ENCODE measurements at regions not wholly inside any gene's neighbourhood (a gene's known extent, or its start where the extent isn't known, plus 50 kb on each side); places are given as distances from the start of the nearest gene placed in this dataset.

GRCh38 chr4:24003496-24003895, 113.6 kb upstream of the PPARGC1A start:
- H3K4me3 ChIP-seq (ENCODE audit: low read length in 2 of 2), result no peak overlapping the region
- no peaks in the 10 kb centered on the region for H3K27me3 ChIP-seq (ENCODE audit: insufficient read depth, low read length)
- H3K9me3 ChIP-seq (ENCODE audit: control insufficient read depth in 1 of 2, low read length in 2 of 2), result no peaks in the 10 kb centered on the region
- ChIA-PET CTCF (ENCODE audit: partially characterized antibody) (no interaction called here), POLR2A (ENCODE audit: partially characterized antibody) (no interaction called here)
- no peaks in the 10 kb centered on the region for H3K36me3 Mint-ChIP-seq
- H3K27ac Mint-ChIP-seq, result no peak overlapping the region
- peaks cover 0 to 9% (median 1%) of the 10 kb centered on the region in 8 donors for H3K9me3 Mint-ChIP-seq
- DNase-seq, result no peak
- H3K4me1 ChIP-seq (ENCODE audit: insufficient read depth, low read length), result no peaks in the 10 kb centered on the region
- H3K4me3 Mint-ChIP-seq, result no peak overlapping the region
- no peaks in the 10 kb centered on the region for H3K4me1 Mint-ChIP-seq
- H3K27ac ChIP-seq (ENCODE audit: low read depth, low read length), result no peak overlapping the region
- intact Hi-C loops (cut with micrococcal nuclease), result no loop called here
- H3K36me3 ChIP-seq (ENCODE audit: insufficient read depth, low read length), result no peaks in the 10 kb centered on the region
- H3K27me3 Mint-ChIP-seq, result no peaks in the 10 kb centered on the region

GRCh38 chr4:24002330-24002966, 112.6 kb upstream of the PPARGC1A start:
- intact Hi-C loops (cut with micrococcal nuclease), result no loop called here
- Mint-ChIP-seq H3K4me1 (no peaks in the 10 kb centered on the region), H3K36me3 (no peaks in the 10 kb centered on the region), H3K27ac (no peak overlapping the region), H3K9me3 (peaks cover 0 to 9% (median 1%) of the 10 kb centered on the region in 8 donors), H3K27me3 (no peaks in the 10 kb centered on the region), H3K4me3 (no peak overlapping the region)
- no peak overlapping the region for H3K4me3 ChIP-seq (ENCODE audit: low read length in 2 of 2)
- H3K36me3 ChIP-seq (ENCODE audit: insufficient read depth, low read length), result no peaks in the 10 kb centered on the region
- no peaks in the 10 kb centered on the region for H3K9me3 ChIP-seq (ENCODE audit: control insufficient read depth in 1 of 2, low read length in 2 of 2)
- ChIA-PET CTCF (ENCODE audit: partially characterized antibody) (no interaction called here), POLR2A (ENCODE audit: partially characterized antibody) (no interaction called here)
- no peaks in the 10 kb centered on the region for H3K27me3 ChIP-seq (ENCODE audit: insufficient read depth, low read length)
- no peaks in the 10 kb centered on the region for H3K4me1 ChIP-seq (ENCODE audit: insufficient read depth, low read length)
- H3K27ac ChIP-seq (ENCODE audit: low read depth, low read length), result no peak overlapping the region
- no peak for DNase-seq

GRCh38 chr4:24001486-24002329, 111.9 kb upstream of the PPARGC1A start:
- Mint-ChIP-seq H3K27me3 (no peaks in the 10 kb centered on the region), H3K9me3 (peaks cover 0 to 9% (median 1%) of the 10 kb centered on the region in 8 donors), H3K4me1 (no peaks in the 10 kb centered on the region), H3K27ac (no peak overlapping the region), H3K36me3 (no peaks in the 10 kb centered on the region), H3K4me3 (no peak overlapping the region)
- DNase-seq, result no peak
- no peaks in the 10 kb centered on the region for H3K36me3 ChIP-seq (ENCODE audit: insufficient read depth, low read length)
- no peaks in the 10 kb centered on the region for H3K27me3 ChIP-seq (ENCODE audit: insufficient read depth, low read length)
- H3K9me3 ChIP-seq (ENCODE audit: control insufficient read depth in 1 of 2, low read length in 2 of 2), result no peaks in the 10 kb centered on the region
- no peaks in the 10 kb centered on the region for H3K4me1 ChIP-seq (ENCODE audit: insufficient read depth, low read length)
- intact Hi-C loops (cut with micrococcal nuclease), result no loop called here
- CTCF ChIA-PET (ENCODE audit: partially characterized antibody), result interaction anchor here (0.8 kb wide), 1 partner anchor 9 kb away, joined by 3 read pairs; no protein-coding TSS in a partner anchor
- H3K27ac ChIP-seq (ENCODE audit: low read depth, low read length), result no peak overlapping the region
- H3K4me3 ChIP-seq (ENCODE audit: low read length in 2 of 2), result no peak overlapping the region
- POLR2A ChIA-PET (ENCODE audit: partially characterized antibody), result no interaction called here

DNA sequence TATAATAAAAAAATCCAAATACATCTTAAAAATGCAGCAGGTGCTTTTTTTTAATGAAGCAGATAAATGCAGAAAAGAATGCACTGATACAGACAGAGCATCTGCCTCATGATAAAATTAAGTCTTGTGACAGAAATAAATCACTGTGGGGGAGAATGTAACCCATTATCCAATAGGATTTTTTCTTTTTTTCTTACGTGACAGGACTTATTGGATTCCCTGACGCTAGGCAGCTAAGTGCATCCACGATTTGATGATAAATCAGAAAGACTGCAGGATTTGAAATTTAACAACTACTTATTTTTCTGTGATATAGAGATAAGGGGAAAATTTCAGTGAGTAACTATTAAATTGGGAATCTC, 110.6 kb upstream of the PPARGC1A start:
- intact Hi-C loops (cut with micrococcal nuclease), result no loop called here

GRCh38 chr4:23999714-24000469, 110.0 kb upstream of the PPARGC1A start:
- H3K4me1 ChIP-seq (ENCODE audit: insufficient read depth, low read length), result no peaks in the 10 kb centered on the region
- ChIA-PET POLR2A (ENCODE audit: partially characterized antibody) (no interaction called here), CTCF (ENCODE audit: partially characterized antibody) (interaction anchor here (0.6 kb wide), 1 partner anchor 9 kb away, joined by 3 read pairs; no protein-coding TSS in a partner anchor)
- Mint-ChIP-seq H3K36me3 (no peaks in the 10 kb centered on the region), H3K4me1 (no peaks in the 10 kb centered on the region), H3K4me3 (no peak overlapping the region), H3K27ac (no peak overlapping the region), H3K27me3 (no peaks in the 10 kb centered on the region), H3K9me3 (peaks cover 0 to 9% (median 0%) of the 10 kb centered on the region in 8 donors)
- no peak overlapping the region for H3K27ac ChIP-seq (ENCODE audit: low read depth, low read length)
- H3K4me3 ChIP-seq (ENCODE audit: low read length in 2 of 2), result no peak overlapping the region
- H3K36me3 ChIP-seq (ENCODE audit: insufficient read depth, low read length), result no peaks in the 10 kb centered on the region
- no peaks in the 10 kb centered on the region for H3K27me3 ChIP-seq (ENCODE audit: insufficient read depth, low read length)
- DNase-seq, result no peak
- intact Hi-C loops (cut with micrococcal nuclease), result no loop called here
- H3K9me3 ChIP-seq (ENCODE audit: control insufficient read depth in 1 of 2, low read length in 2 of 2), result no peaks in the 10 kb centered on the region

More for the DNA sequence above, 110.6 kb upstream of the PPARGC1A start:
- H3K27me3 Mint-ChIP-seq, result no peaks in the 10 kb centered on the region
- Histone ChIP-seq H3K4me3 (ENCODE audit: low read length in 2 of 2) (no peak overlapping the region), H3K4me1 (ENCODE audit: insufficient read depth, low read length) (no peaks in the 10 kb centered on the region), H3K9me3 (ENCODE audit: control insufficient read depth in 1 of 2, low read length in 2 of 2) (no peaks in the 10 kb centered on the region), H3K36me3 (ENCODE audit: insufficient read depth, low read length) (no peaks in the 10 kb centered on the region), H3K27me3 (ENCODE audit: insufficient read depth, low read length) (no peaks in the 10 kb centered on the region), H3K27ac (ENCODE audit: low read depth, low read length) (no peak overlapping the region)
- DNase-seq, result no peak
- ChIA-PET CTCF (ENCODE audit: partially characterized antibody) (interaction anchor here (0.6 kb wide), 1 partner anchor 9 kb away, joined by 3 read pairs; no protein-coding TSS in a partner anchor), POLR2A (ENCODE audit: partially characterized antibody) (no interaction called here)
- no peaks in the 10 kb centered on the region for H3K36me3 Mint-ChIP-seq
- no peak overlapping the region for H3K4me3 Mint-ChIP-seq
- H3K4me1 Mint-ChIP-seq, result no peaks in the 10 kb centered on the region
- peaks cover 0 to 9% (median under 1%) of the 10 kb centered on the region in 8 donors for H3K9me3 Mint-ChIP-seq
- H3K27ac Mint-ChIP-seq, result no peak overlapping the region

DNA sequence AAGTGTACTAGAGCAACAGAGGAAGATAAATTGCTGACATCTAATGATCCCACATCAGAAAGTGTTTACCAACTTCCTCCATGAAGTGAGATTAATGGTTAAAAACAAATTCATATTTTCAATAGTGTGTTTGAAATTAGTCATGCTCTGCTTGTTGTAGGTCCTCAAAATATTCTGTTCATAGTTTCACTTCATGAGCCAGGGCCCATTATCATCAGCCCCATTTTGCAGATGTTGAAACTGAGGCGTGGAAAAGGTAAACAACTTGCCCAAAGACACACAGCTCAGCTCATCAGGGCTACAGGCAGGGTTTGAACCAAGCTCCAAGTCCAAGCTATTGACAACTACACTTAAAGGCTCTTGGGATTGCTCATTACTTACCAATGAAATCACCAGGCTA, 103.5 kb upstream of the PPARGC1A start:
- Mint-ChIP-seq H3K27me3 (no peaks in the 10 kb centered on the region), H3K9me3 (peaks cover 0 to 3% (median 0%) of the 10 kb centered on the region in 8 donors), H3K36me3 (no peaks in the 10 kb centered on the region), H3K4me1 (no peaks in the 10 kb centered on the region), H3K4me3 (no peak overlapping the region), H3K27ac (no peak overlapping the region)
- H3K27me3 ChIP-seq (ENCODE audit: insufficient read depth, low read length), result no peaks in the 10 kb centered on the region
- no peak overlapping the region for H3K4me3 ChIP-seq (ENCODE audit: low read length in 2 of 2)
- H3K27ac ChIP-seq (ENCODE audit: low read depth, low read length), result no peak overlapping the region
- H3K9me3 ChIP-seq (ENCODE audit: control insufficient read depth in 1 of 2, low read length in 2 of 2), result no peaks in the 10 kb centered on the region
- POLR2A ChIA-PET (ENCODE audit: partially characterized antibody), result no interaction called here
- CTCF ChIA-PET (ENCODE audit: partially characterized antibody), result no interaction called here
- DNase-seq, result no peak
- intact Hi-C loops (cut with micrococcal nuclease), result no loop called here
- H3K36me3 ChIP-seq (ENCODE audit: insufficient read depth, low read length), result no peaks in the 10 kb centered on the region
- no peaks in the 10 kb centered on the region for H3K4me1 ChIP-seq (ENCODE audit: insufficient read depth, low read length)

GRCh38 chr4:23991444-23991843, 101.6 kb upstream of the PPARGC1A start:
- Mint-ChIP-seq H3K27ac (no peak overlapping the region), H3K9me3 (peaks cover 0 to 5% (median 0%) of the 10 kb centered on the region in 8 donors), H3K36me3 (no peaks in the 10 kb centered on the region), H3K4me3 (no peak overlapping the region), H3K4me1 (no peaks in the 10 kb centered on the region), H3K27me3 (no peaks in the 10 kb centered on the region)
- ChIA-PET POLR2A (ENCODE audit: partially characterized antibody) (no interaction called here), CTCF (ENCODE audit: partially characterized antibody) (no interaction called here)
- H3K9me3 ChIP-seq (ENCODE audit: control insufficient read depth in 1 of 2, low read length in 2 of 2), result no peaks in the 10 kb centered on the region
- no peaks in the 10 kb centered on the region for H3K36me3 ChIP-seq (ENCODE audit: insufficient read depth, low read length)
- no peaks in the 10 kb centered on the region for H3K27me3 ChIP-seq (ENCODE audit: insufficient read depth, low read length)
- no peak overlapping the region for H3K4me3 ChIP-seq (ENCODE audit: low read length in 2 of 2)
- H3K4me1 ChIP-seq (ENCODE audit: insufficient read depth, low read length), result no peaks in the 10 kb centered on the region
- intact Hi-C loops (cut with micrococcal nuclease), result no loop called here
- H3K27ac ChIP-seq (ENCODE audit: low read depth, low read length), result no peak overlapping the region
- DNase-seq, result no peak

Data from CD4-positive, alpha-beta memory T cell (primary cell).